Renal pelvis (tissue), 1 donor: ENCODE measurements at regions not wholly inside any gene's neighbourhood (a gene's known extent, or its start where the extent isn't known, plus 50 kb on each side); places are given as distances from the start of the nearest gene placed in this dataset.
"Not testable (repeated sequence)": the region's sequence is repeated elsewhere in the genome, so short reads cannot be mapped to it uniquely, and the experiment has no call there.

Experiments used
- DNase-seq: peaks from one replicate; pipeline ENCODE4 v3.0.0-alpha.2; 2013

- DNase-seq: no peak
These were observed 67.0 kb downstream of the CHCHD4 start for GRCh38 chr3:14057701-14058100.

- DNase-seq: no peak
These were observed 76.8 kb downstream of the CHCHD4 start for GRCh38 chr3:14047841-14048240.

GRCh38 chr3:14047027-14047426 is 77.6 kb downstream of the CHCHD4 start:
- DNase-seq: no peak

GRCh38 chr3:14042680-14043079 is 82.0 kb downstream of the CHCHD4 start:
- no peak for DNase-seq

- no peak for DNase-seq
These were observed 85.5 kb downstream of the CHCHD4 start for GRCh38 chr3:14039149-14039548.

GRCh38 chr3:14037211-14037610 is 87.5 kb downstream of the CHCHD4 start:
- DNase-seq: no peak

GRCh38 chr3:14033023-14033422 is 91.6 kb downstream of the CHCHD4 start:
- no peak for DNase-seq

GRCh38 chr3:14031271-14031670 is 93.4 kb downstream of the CHCHD4 start:
- DNase-seq: no peak

- not testable (repeated sequence) for DNase-seq
These were observed 95.2 kb downstream of the CHCHD4 start for GRCh38 chr3:14029390-14029995.

GRCh38 chr3:14028122-14028521 is 96.5 kb downstream of the CHCHD4 start:
- DNase-seq: not testable (repeated sequence)

- DNase-seq: no peak
These were observed 105.2 kb downstream of the CHCHD4 start for GRCh38 chr3:14019459-14019858.

GRCh38 chr3:14016900-14017475 is 107.7 kb downstream of the CHCHD4 start:
- no peak for DNase-seq

GRCh38 chr3:14007006-14007405 is 117.7 kb downstream of the CHCHD4 start:
- DNase-seq: no peak

- no peak for DNase-seq
These were observed 121.3 kb upstream of the WNT7A start for GRCh38 chr3:14001136-14001535.

GRCh38 chr3:14000556-14000955 is 120.7 kb upstream of the WNT7A start:
- DNase-seq: no peak

GRCh38 chr3:13998831-13999230 is 119.0 kb upstream of the WNT7A start:
- no peak for DNase-seq

GRCh38 chr3:13995216-13995615 is 115.3 kb upstream of the WNT7A start:
- DNase-seq: not testable (repeated sequence)

GRCh38 chr3:13988925-13989324 is 109.1 kb upstream of the WNT7A start:
- DNase-seq: not testable (repeated sequence)

GRCh38 chr3:13976469-13976868 is 96.6 kb upstream of the WNT7A start:
- no peak for DNase-seq

- DNase-seq: no peak
These were observed 95.8 kb upstream of the WNT7A start for GRCh38 chr3:13975686-13976085.

GRCh38 chr3:13972679-13973379 is 93.0 kb upstream of the WNT7A start:
- no peak for DNase-seq

GRCh38 chr3:13966302-13966701 is 86.4 kb upstream of the WNT7A start:
- no peak for DNase-seq

- DNase-seq: no peak
These were observed 83.4 kb upstream of the WNT7A start for GRCh38 chr3:13963137-13963886.
